Lower leg skin (tissue), 3 donors: ENCODE measurements at regions not wholly inside any gene's neighbourhood (a gene's known extent, or its start where the extent isn't known, plus 50 kb on each side); places are given as distances from the start of the nearest gene placed in this dataset.

Experiments
- POLR2A ChIP-seq, 2 donors: fragments of 450-650 bp; IDR thresholded peaks; one replicate each; pipeline ENCODE4 v1.6.1; 2016 to 2017; ENCODE audit warnings: antibody characterized with exemption in 2 of 2, mild to moderate bottlenecking in 1 of 2, moderate library complexity in 1 of 2
- TF ChIP-seq, protein P1 (sequence below), 3 donors: fragments of 450-650 bp; IDR thresholded peaks; one replicate each; pipeline ENCODE4 v1.5.1; 2016; ENCODE audit warnings: antibody characterized with exemption in 3 of 3, mild to moderate bottlenecking in 3 of 3, moderate library complexity in 2 of 3

DNA sequence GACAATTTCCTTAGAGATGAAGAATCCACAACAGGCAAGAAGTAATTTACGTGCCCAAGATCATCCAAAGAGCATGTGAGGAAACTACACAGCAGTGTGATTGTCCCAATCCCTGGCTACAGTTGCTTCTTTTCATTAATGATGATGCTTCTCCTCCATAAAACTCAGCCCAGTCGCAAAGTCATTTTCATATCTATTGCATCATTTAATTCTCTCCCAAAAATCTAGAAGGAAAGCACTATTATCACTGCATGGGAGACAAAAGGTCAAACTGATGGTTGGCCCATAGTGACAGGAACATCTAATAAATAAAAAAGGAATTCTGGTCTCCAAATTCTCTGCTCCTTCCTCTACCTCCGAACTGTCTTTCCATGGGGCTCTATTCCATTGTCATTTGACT is 103.5 kb upstream of the SERP2 start:
- TF ChIP-seq, protein P1, sequence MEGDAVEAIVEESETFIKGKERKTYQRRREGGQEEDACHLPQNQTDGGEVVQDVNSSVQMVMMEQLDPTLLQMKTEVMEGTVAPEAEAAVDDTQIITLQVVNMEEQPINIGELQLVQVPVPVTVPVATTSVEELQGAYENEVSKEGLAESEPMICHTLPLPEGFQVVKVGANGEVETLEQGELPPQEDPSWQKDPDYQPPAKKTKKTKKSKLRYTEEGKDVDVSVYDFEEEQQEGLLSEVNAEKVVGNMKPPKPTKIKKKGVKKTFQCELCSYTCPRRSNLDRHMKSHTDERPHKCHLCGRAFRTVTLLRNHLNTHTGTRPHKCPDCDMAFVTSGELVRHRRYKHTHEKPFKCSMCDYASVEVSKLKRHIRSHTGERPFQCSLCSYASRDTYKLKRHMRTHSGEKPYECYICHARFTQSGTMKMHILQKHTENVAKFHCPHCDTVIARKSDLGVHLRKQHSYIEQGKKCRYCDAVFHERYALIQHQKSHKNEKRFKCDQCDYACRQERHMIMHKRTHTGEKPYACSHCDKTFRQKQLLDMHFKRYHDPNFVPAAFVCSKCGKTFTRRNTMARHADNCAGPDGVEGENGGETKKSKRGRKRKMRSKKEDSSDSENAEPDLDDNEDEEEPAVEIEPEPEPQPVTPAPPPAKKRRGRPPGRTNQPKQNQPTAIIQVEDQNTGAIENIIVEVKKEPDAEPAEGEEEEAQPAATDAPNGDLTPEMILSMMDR (IDR thresholded peaks at IDR 0.05), result no peak
- TF ChIP-seq POLR2A (IDR thresholded peaks at IDR 0.05), result no peak
